ENCODE measurements at regions not wholly inside any gene's neighbourhood (a gene's known extent, or its start where the extent isn't known, plus 50 kb on each side); places are given as distances from the start of the nearest gene placed in this dataset.

GRCh38 chr6:3949521-3949920 lies 100.3 kb downstream of the FAM50B start:
- Histone ChIP-seq H3K4me1 (ENCODE audit: insufficient read depth, low read length, poor library complexity, severe bottlenecking) (no peaks in the 10 kb centered on the region), H3K36me3 (ENCODE audit: insufficient read depth, low read length) (no peaks in the 10 kb centered on the region), H3F3A (ENCODE audit: low read depth) (no peaks in the 10 kb centered on the region), H3K9ac (ENCODE audit: low read depth, low read length, poor library complexity, severe bottlenecking) (no peak overlapping the region), H4K20me1 (ENCODE audit: insufficient read depth, low read length, poor library complexity, severe bottlenecking) (no peaks in the 10 kb centered on the region), H2AFZ (ENCODE audit: low read length) (no peak overlapping the region), H3K79me2 (ENCODE audit: insufficient read depth, low read length) (no peaks in the 10 kb centered on the region), H3K27me3 (ENCODE audit: insufficient read depth, low read length, poor library complexity, severe bottlenecking) (peaks cover 4% of the 10 kb centered on the region), H3K4me2 (ENCODE audit: low read depth, low read length, poor library complexity, severe bottlenecking) (no peak overlapping the region), H3K9me3 (ENCODE audit: insufficient read depth, low read depth, low read length) (no peaks in the 10 kb centered on the region), H3K4me3 (ENCODE audit: low read length, poor library complexity, severe bottlenecking) (no peak overlapping the region), H3K9me2 (replicated peaks; ENCODE audit: low read depth, low read length) (no peaks in the 10 kb centered on the region)
- no peak for TF ChIP-seq EZH2phosphoT487 (IDR thresholded peaks at IDR 0.05; ENCODE audit: borderline replicate concordance)
- TF ChIP-seq, protein P1, sequence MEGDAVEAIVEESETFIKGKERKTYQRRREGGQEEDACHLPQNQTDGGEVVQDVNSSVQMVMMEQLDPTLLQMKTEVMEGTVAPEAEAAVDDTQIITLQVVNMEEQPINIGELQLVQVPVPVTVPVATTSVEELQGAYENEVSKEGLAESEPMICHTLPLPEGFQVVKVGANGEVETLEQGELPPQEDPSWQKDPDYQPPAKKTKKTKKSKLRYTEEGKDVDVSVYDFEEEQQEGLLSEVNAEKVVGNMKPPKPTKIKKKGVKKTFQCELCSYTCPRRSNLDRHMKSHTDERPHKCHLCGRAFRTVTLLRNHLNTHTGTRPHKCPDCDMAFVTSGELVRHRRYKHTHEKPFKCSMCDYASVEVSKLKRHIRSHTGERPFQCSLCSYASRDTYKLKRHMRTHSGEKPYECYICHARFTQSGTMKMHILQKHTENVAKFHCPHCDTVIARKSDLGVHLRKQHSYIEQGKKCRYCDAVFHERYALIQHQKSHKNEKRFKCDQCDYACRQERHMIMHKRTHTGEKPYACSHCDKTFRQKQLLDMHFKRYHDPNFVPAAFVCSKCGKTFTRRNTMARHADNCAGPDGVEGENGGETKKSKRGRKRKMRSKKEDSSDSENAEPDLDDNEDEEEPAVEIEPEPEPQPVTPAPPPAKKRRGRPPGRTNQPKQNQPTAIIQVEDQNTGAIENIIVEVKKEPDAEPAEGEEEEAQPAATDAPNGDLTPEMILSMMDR (conservative IDR thresholded peaks at IDR 0.05; ENCODE audit: low read length): no peak

GRCh38 chr6:3956054-3956453 lies 106.9 kb downstream of the FAM50B start:
- Histone ChIP-seq H3K9me2 (replicated peaks; ENCODE audit: low read depth, low read length) (no peaks in the 10 kb centered on the region), H3K4me3 (ENCODE audit: low read length, poor library complexity, severe bottlenecking) (no peak overlapping the region), H3K9ac (ENCODE audit: low read depth, low read length, poor library complexity, severe bottlenecking) (no peak overlapping the region), H3K27me3 (ENCODE audit: insufficient read depth, low read length, poor library complexity, severe bottlenecking) (no peaks in the 10 kb centered on the region), H3K9me3 (ENCODE audit: insufficient read depth, low read depth, low read length) (no peaks in the 10 kb centered on the region), H3K4me2 (ENCODE audit: low read depth, low read length, poor library complexity, severe bottlenecking) (no peak overlapping the region), H3K79me2 (ENCODE audit: insufficient read depth, low read length) (no peaks in the 10 kb centered on the region), H3K4me1 (ENCODE audit: insufficient read depth, low read length, poor library complexity, severe bottlenecking) (no peaks in the 10 kb centered on the region), H4K20me1 (ENCODE audit: insufficient read depth, low read length, poor library complexity, severe bottlenecking) (no peaks in the 10 kb centered on the region), H3K36me3 (ENCODE audit: insufficient read depth, low read length) (no peaks in the 10 kb centered on the region), H3F3A (ENCODE audit: low read depth) (no peaks in the 10 kb centered on the region), H2AFZ (ENCODE audit: low read length) (no peak overlapping the region)
- TF ChIP-seq EZH2phosphoT487 (IDR thresholded peaks at IDR 0.05; ENCODE audit: borderline replicate concordance): no peak
- TF ChIP-seq, protein P1 (conservative IDR thresholded peaks at IDR 0.05; ENCODE audit: low read length): no peak

GRCh38 chr6:3957321-3957720 lies 108.1 kb downstream of the FAM50B start:
- Histone ChIP-seq H3K4me2 (ENCODE audit: low read depth, low read length, poor library complexity, severe bottlenecking) (no peak overlapping the region), H3K9me3 (ENCODE audit: insufficient read depth, low read depth, low read length) (no peaks in the 10 kb centered on the region), H3K9ac (ENCODE audit: low read depth, low read length, poor library complexity, severe bottlenecking) (no peak overlapping the region)

More at GRCh38 chr6:3957321-3957720, 108.1 kb downstream of the FAM50B start:
- H2AFZ ChIP-seq (ENCODE audit: low read length): no peak overlapping the region
- TF ChIP-seq EZH2phosphoT487 (IDR thresholded peaks at IDR 0.05; ENCODE audit: borderline replicate concordance): no peak
- TF ChIP-seq, protein P1 (conservative IDR thresholded peaks at IDR 0.05; ENCODE audit: low read length): no peak
- H3K79me2 ChIP-seq (ENCODE audit: insufficient read depth, low read length): no peaks in the 10 kb centered on the region
- H3K4me1 ChIP-seq (ENCODE audit: insufficient read depth, low read length, poor library complexity, severe bottlenecking): no peaks in the 10 kb centered on the region
- no peaks in the 10 kb centered on the region for H3F3A ChIP-seq (ENCODE audit: low read depth)
- no peaks in the 10 kb centered on the region for H3K36me3 ChIP-seq (ENCODE audit: insufficient read depth, low read length)
- H3K27me3 ChIP-seq (ENCODE audit: insufficient read depth, low read length, poor library complexity, severe bottlenecking): no peaks in the 10 kb centered on the region
- no peaks in the 10 kb centered on the region for H3K9me2 ChIP-seq (replicated peaks; ENCODE audit: low read depth, low read length)
- no peaks in the 10 kb centered on the region for H4K20me1 ChIP-seq (ENCODE audit: insufficient read depth, low read length, poor library complexity, severe bottlenecking)
- no peak overlapping the region for H3K4me3 ChIP-seq (ENCODE audit: low read length, poor library complexity, severe bottlenecking)
